ENCODE measurements at regions not wholly inside any gene's neighbourhood (a gene's known extent, or its start where the extent isn't known, plus 50 kb on each side); places are given as distances from the start of the nearest gene placed in this dataset.

DNA sequence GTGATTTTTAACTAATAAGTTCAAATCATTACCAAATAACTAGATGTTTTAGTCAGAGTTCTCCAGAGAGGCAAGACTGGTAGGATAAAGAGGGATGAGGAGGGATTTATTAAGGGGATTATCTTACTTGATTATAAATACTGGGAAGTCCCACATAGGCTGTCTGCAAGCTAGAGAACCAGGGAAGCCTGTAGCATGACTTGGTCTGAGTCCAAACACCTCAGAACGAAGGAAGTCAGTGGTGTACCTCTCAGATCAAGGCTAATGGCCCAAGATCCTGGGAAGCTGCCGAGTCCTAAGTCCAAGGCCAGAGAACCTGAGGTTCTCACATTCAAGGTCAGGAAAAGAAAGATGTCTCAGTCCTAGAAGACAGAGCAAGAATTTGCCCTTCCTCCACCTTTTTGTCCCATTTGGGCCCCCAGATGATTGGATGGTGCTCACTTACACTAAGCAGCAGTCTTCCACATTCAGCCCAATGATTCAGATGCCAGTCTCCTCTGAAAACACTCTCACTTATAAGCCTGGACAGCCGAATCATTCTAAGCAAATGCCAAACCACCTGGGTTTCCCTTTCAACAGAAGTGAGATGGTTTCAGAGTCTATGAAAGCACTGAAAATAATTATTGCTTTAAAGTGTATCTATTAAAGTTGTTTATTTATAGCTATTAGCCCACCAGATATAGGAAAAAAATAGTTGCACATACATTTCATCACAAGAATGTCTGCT lies 1599.2 kb downstream of the OLFM4 start:
- H3K27ac ChIP-seq: no peak overlapping the region
- no peaks in the 10 kb centered on the region for H3K36me3 ChIP-seq (replicated peaks in 1 of 2)
- 39 to 53% (median 46%) methylated on average over 3 of the region's 3 CpGs for WGBS, 4 donors
- no peak for DNase-seq
- TF ChIP-seq, protein P1, sequence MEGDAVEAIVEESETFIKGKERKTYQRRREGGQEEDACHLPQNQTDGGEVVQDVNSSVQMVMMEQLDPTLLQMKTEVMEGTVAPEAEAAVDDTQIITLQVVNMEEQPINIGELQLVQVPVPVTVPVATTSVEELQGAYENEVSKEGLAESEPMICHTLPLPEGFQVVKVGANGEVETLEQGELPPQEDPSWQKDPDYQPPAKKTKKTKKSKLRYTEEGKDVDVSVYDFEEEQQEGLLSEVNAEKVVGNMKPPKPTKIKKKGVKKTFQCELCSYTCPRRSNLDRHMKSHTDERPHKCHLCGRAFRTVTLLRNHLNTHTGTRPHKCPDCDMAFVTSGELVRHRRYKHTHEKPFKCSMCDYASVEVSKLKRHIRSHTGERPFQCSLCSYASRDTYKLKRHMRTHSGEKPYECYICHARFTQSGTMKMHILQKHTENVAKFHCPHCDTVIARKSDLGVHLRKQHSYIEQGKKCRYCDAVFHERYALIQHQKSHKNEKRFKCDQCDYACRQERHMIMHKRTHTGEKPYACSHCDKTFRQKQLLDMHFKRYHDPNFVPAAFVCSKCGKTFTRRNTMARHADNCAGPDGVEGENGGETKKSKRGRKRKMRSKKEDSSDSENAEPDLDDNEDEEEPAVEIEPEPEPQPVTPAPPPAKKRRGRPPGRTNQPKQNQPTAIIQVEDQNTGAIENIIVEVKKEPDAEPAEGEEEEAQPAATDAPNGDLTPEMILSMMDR (IDR thresholded peaks at IDR 0.05): no peak
- no peak for TF ChIP-seq POLR2A (IDR thresholded peaks at IDR 0.05)
- no peak overlapping the region for H3K4me3 ChIP-seq
- no peaks in the 10 kb centered on the region for H3K4me1 ChIP-seq (replicated peaks in 1 of 2)
- no peaks in the 10 kb centered on the region for H3K27me3 ChIP-seq
- intact Hi-C loops (cut with DNase I): no loop called here
- no peaks in the 10 kb centered on the region for H3K9me3 ChIP-seq (replicated peaks in 1 of 3)

GRCh38 chr13:54628383-54628782 lies 1599.8 kb downstream of the OLFM4 start:
- no peak for DNase-seq
- Histone ChIP-seq H3K27ac (no peak overlapping the region), H3K36me3 (replicated peaks in 1 of 2) (no peaks in the 10 kb centered on the region), H3K9me3 (replicated peaks in 1 of 3) (no peaks in the 10 kb centered on the region), H3K4me3 (no peak overlapping the region), H3K4me1 (replicated peaks in 1 of 2) (no peaks in the 10 kb centered on the region), H3K27me3 (no peaks in the 10 kb centered on the region)
- intact Hi-C loops (cut with DNase I): no loop called here
- TF ChIP-seq, protein P1 (IDR thresholded peaks at IDR 0.05): no peak
- TF ChIP-seq POLR2A (IDR thresholded peaks at IDR 0.05): no peak
- 51 to 63% (median 61%) methylated on average over 2 of the region's 2 CpGs for WGBS, 4 donors

- no peak for DNase-seq
- Histone ChIP-seq H3K4me1 (replicated peaks in 1 of 2) (no peaks in the 10 kb centered on the region), H3K9me3 (replicated peaks in 1 of 3) (no peaks in the 10 kb centered on the region), H3K4me3 (no peak overlapping the region), H3K36me3 (replicated peaks in 1 of 2) (no peaks in the 10 kb centered on the region), H3K27ac (no peak overlapping the region), H3K27me3 (no peaks in the 10 kb centered on the region)
- WGBS, 4 donors: 53 to 67% (median 55%) methylated on average over 5 of the region's 5 CpGs
- intact Hi-C loops (cut with DNase I): no loop called here
- TF ChIP-seq POLR2A (IDR thresholded peaks at IDR 0.05): no peak
- TF ChIP-seq, protein P1 (IDR thresholded peaks at IDR 0.05): no peak
Measured at GRCh38 chr13:54633456-54633855, 1604.8 kb downstream of the OLFM4 start.

DNA sequence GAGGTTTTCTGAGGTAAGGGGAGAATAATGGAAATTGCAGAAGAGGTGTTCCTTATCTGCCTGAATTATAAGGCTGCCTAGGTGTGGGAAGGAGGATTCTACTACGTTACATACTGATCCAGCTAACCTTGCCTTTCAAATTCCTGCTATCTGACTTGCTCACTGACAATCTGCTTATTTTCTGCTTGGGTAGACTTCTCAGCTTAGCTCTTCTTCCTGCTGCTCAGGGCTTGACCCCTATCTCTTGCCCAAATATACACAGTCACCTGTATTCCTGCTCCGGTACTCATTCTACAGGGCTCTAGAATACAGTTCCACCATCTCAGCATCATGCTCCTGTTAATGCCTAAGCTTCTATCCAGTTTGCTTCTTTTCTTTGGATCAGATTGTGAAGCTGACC lies 1607.6 kb downstream of the OLFM4 start:
- no peak for DNase-seq
- TF ChIP-seq, protein P1 (IDR thresholded peaks at IDR 0.05): no peak
- no peak for TF ChIP-seq POLR2A (IDR thresholded peaks at IDR 0.05)
- H3K36me3 ChIP-seq (replicated peaks in 1 of 2): no peaks in the 10 kb centered on the region
- no peaks in the 10 kb centered on the region for H3K9me3 ChIP-seq (replicated peaks in 1 of 3)
- no peak overlapping the region for H3K27ac ChIP-seq
- intact Hi-C loops (cut with DNase I): no loop called here
- WGBS, 4 donors: 63 to 83% (median 79%) methylated on average over 2 of the region's 2 CpGs
- H3K4me1 ChIP-seq (replicated peaks in 1 of 2): no peaks in the 10 kb centered on the region
- H3K4me3 ChIP-seq: no peak overlapping the region
- no peaks in the 10 kb centered on the region for H3K27me3 ChIP-seq
